Glutamatergic neuron (in vitro differentiated cells): ENCODE measurements at regions not wholly inside any gene's neighbourhood (a gene's known extent, or its start where the extent isn't known, plus 50 kb on each side); places are given as distances from the start of the nearest gene placed in this dataset.
A peak's percentile ranks its signal among the peaks of the same experiment; 100 is the strongest.
"Not testable (repeated sequence)": the region's sequence is repeated elsewhere in the genome, so short reads cannot be mapped to it uniquely, and the experiment has no call there.

ENCODE experiments used
- DNase-seq: peaks from one replicate; pipeline ENCODE4 v3.0.0; 2022
- H3K27ac Mint-ChIP-seq: one replicate; pipeline ENCODE4 v1.8.0; 2020; ENCODE audit warnings: mild to moderate bottlenecking, mixed read lengths, inconsistent platforms; ENCODE audit not compliant: unreplicated experiment
- H3K27me3 Mint-ChIP-seq: one replicate; pipeline ENCODE4 v1.8.0; 2020; ENCODE audit warnings: mild to moderate bottlenecking, moderate library complexity, mixed read lengths, inconsistent platforms; ENCODE audit not compliant: unreplicated experiment
- H3K36me3 Mint-ChIP-seq: one replicate; pipeline ENCODE4 v1.8.0; 2020; ENCODE audit warnings: mild to moderate bottlenecking, mixed read lengths, inconsistent platforms; ENCODE audit not compliant: unreplicated experiment
- H3K4me1 Mint-ChIP-seq: one replicate; pipeline ENCODE4 v1.8.0; 2020; ENCODE audit warnings: mild to moderate bottlenecking, low read depth, mixed read lengths, inconsistent platforms; ENCODE audit not compliant: unreplicated experiment
- H3K4me3 Mint-ChIP-seq: one replicate; pipeline ENCODE4 v1.8.0; 2020; ENCODE audit warnings: mild to moderate bottlenecking, mixed read lengths, inconsistent platforms; ENCODE audit not compliant: unreplicated experiment
- H3K9me3 Mint-ChIP-seq: one replicate; pipeline ENCODE4 v1.8.0; 2020; ENCODE audit warnings: mild to moderate bottlenecking, moderate library complexity, mixed read lengths, inconsistent platforms; ENCODE audit not compliant: unreplicated experiment
- TF ChIP-seq, protein P1 (sequence below): fragments of 200-600 bp; sonication (generic); IDR thresholded peaks from one replicate; pipeline ENCODE4 v1.5.0; 2021; ENCODE audit not compliant: partially characterized antibody, unreplicated experiment

DNA sequence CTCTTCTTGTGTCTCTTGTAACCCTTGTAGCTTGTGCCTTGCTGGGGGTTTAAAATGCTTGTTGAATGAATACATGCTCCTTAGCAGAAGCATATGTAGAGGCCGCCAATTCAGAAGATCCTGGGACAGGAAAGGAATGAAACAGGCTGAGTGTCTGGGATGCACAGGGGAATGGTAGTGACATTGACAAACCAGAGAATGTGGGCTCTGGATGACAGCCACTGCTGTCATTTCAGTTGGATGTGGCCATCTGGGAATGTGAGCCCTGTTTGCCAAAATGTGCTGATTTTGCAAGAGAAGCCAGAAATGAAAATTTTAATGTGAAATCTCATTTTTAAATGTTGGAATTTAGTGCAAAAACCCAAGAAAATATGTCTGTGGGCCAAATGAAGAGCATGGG, 136.8 kb downstream of the DACT1 start:
- peaks cover 52% of the 10 kb centered on the region for H3K4me1 Mint-ChIP-seq
- H3K9me3 Mint-ChIP-seq: peaks cover 19% of the 10 kb centered on the region
- H3K36me3 Mint-ChIP-seq: peaks cover 5% of the 10 kb centered on the region
- peaks cover 3% of the 10 kb centered on the region for H3K27me3 Mint-ChIP-seq
- peak overlapping the region; percentile 74 for H3K27ac Mint-ChIP-seq
- TF ChIP-seq, protein P1, sequence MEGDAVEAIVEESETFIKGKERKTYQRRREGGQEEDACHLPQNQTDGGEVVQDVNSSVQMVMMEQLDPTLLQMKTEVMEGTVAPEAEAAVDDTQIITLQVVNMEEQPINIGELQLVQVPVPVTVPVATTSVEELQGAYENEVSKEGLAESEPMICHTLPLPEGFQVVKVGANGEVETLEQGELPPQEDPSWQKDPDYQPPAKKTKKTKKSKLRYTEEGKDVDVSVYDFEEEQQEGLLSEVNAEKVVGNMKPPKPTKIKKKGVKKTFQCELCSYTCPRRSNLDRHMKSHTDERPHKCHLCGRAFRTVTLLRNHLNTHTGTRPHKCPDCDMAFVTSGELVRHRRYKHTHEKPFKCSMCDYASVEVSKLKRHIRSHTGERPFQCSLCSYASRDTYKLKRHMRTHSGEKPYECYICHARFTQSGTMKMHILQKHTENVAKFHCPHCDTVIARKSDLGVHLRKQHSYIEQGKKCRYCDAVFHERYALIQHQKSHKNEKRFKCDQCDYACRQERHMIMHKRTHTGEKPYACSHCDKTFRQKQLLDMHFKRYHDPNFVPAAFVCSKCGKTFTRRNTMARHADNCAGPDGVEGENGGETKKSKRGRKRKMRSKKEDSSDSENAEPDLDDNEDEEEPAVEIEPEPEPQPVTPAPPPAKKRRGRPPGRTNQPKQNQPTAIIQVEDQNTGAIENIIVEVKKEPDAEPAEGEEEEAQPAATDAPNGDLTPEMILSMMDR: no peak
- DNase-seq: no peak
- peak overlapping the region; percentile 77 for H3K4me3 Mint-ChIP-seq

DNA sequence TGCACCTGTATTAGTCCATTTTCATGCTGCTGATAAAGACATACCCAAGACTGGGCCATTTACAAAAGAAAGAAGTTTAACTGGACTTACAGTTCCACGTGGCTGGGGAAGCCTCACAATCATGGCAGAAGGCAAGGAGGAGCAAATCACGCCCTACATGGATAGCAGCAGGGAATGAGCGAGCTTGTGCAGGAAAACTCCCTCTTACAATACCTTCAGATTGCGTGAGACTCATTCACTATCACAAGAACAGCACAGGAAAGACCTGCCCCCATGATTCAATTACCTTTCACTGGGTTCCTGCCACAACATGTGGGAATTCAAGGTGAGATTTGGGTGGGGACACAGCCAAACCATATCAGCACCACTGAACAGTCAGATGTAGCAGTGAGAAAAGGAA, 137.4 kb downstream of the DACT1 start:
- not testable (repeated sequence) for H3K27me3 Mint-ChIP-seq
- Mint-ChIP-seq H3K4me1 (peaks cover 49% of the 10 kb centered on the region), H3K27ac (peak overlapping the region; percentile 7)

DNA sequence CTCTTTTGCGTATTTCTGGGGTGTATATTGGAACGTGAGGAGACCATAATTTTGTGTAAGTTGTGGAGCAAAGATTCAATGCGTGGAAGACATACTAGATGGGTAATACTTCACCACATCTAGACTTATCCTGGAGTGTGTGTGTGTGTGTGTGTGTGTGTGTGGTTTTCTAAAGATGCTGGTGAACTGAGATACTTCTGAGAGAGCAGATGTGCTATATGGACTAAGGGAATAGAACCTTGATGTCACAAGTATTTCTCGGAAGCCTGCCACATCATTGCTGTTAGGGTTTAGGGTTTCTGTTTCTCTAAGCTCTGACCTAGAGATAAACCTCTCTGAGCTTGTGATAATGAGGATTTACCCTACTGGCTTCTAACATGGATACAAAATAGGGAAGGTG, 138.8 kb downstream of the DACT1 start:
- TF ChIP-seq, protein P1: no peak
- no peaks in the 10 kb centered on the region for H3K27me3 Mint-ChIP-seq

More for the DNA sequence above, 137.4 kb downstream of the DACT1 start:
- not testable (repeated sequence) for DNase-seq, H3K4me3 Mint-ChIP-seq, H3K36me3 Mint-ChIP-seq
- peaks cover 19% of the 10 kb centered on the region for H3K9me3 Mint-ChIP-seq

DNA sequence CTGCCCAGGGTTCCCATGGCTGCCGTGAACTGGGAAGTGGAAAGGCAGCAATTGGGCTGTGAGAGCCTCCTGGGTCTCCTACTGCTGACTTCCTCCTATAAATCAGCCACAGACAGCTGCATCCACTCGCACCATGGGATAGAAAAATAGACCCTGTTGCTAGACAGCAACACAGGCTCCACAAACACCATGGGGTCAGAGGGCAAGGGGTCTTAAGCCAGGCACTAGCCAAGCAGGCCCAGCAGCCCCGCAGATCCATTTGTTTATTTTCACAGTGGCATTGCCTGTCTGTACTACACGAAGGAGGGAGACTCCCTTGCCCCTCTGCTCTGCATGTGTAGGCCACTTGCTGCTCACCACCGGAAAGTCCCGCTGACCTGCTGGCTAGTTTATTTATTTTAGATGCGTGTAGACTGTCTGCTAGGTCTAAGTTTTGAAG, 139.8 kb downstream of the DACT1 start:
- peaks cover 5% of the 10 kb centered on the region for H3K36me3 Mint-ChIP-seq
- peaks cover 13% of the 10 kb centered on the region for H3K9me3 Mint-ChIP-seq
- no peak overlapping the region for H3K27ac Mint-ChIP-seq
- H3K4me1 Mint-ChIP-seq: peaks cover 34% of the 10 kb centered on the region
- TF ChIP-seq, protein P1: no peak
- no peak for DNase-seq
- no peaks in the 10 kb centered on the region for H3K27me3 Mint-ChIP-seq
- H3K4me3 Mint-ChIP-seq: no peak overlapping the region

More for the DNA sequence above, 138.8 kb downstream of the DACT1 start:
- Mint-ChIP-seq H3K27ac (no peak overlapping the region), H3K4me3 (no peak overlapping the region), H3K36me3 (peaks cover 5% of the 10 kb centered on the region), H3K9me3 (peaks cover 16% of the 10 kb centered on the region), H3K4me1 (peaks cover 37% of the 10 kb centered on the region)
- DNase-seq: no peak

DNA sequence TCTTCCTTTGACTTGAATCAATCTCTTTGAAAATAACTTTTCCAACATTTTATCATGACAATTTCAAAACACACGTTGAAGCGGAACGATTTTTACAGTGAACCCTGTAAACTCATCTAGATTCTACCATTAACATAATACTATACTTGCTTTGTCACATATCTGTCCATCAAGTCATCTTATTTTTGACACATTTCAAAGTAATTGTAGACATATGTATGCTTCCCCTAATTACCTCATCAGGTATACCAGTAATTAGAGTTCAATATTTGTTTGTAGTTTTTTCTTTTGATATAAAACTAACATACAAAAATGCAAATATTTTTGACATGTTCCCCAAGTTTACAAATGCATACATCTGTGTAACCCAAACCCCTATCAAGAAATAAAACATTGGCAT, 140.4 kb downstream of the DACT1 start:
- DNase-seq: no peak
- peaks cover 28% of the 10 kb centered on the region for H3K4me1 Mint-ChIP-seq
- TF ChIP-seq, protein P1: no peak
- no peak overlapping the region for H3K27ac Mint-ChIP-seq
- no peak overlapping the region for H3K4me3 Mint-ChIP-seq
- H3K9me3 Mint-ChIP-seq: peaks cover 12% of the 10 kb centered on the region
- peaks cover 5% of the 10 kb centered on the region for H3K36me3 Mint-ChIP-seq
- no peaks in the 10 kb centered on the region for H3K27me3 Mint-ChIP-seq
